ENCODE measurements at regions not wholly inside any gene's neighbourhood (a gene's known extent, or its start where the extent isn't known, plus 50 kb on each side); places are given as distances from the start of the nearest gene placed in this dataset.

DNA sequence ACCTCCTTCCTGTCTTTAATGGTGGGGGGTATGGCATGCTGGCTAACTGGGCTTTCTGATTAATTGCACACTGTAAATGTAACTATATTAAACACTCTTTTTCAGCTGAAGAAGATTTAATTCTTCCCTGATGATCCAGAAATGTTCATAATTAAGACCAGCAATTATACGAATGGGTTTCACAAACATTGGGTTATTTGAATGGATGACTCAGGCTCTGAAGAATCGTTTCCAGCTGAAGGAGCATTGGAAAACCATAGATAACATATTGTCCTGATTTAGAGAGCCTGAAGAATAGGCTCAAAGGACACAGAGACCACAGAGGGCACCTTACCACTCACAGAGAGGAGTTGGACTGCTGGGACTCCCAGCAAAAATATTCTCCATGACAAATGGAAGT, 130.7 kb upstream of the SSTR4 start:
- no peak for DNase-seq (ENCODE audit: low spot score)
- TF ChIP-seq CTCF (IDR thresholded peaks at IDR 0.05; ENCODE audit: extremely low read depth, missing control alignments) = no peak

DNA sequence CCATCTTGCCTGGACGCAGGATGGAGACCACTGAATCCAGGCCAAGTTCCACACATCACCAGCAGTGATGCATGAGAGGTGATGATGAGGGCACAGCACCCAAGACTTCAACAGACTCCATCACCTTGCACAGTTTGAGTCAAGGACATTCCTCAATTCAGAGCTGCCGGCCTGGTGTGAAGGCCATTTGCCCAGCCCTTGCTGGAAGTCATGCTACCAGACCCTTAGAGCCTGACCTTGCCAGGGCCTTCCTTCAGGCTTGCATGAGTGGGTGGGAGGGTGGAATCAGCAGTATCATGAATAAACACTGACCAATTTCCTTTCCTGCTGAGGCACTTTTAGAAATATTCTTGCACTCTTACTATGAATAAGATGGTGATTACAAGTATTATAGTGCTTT, 130.2 kb upstream of the SSTR4 start:
- TF ChIP-seq CTCF (IDR thresholded peaks at IDR 0.05; ENCODE audit: extremely low read depth, missing control alignments) = no peak
- no peak for DNase-seq (ENCODE audit: low spot score)

DNA sequence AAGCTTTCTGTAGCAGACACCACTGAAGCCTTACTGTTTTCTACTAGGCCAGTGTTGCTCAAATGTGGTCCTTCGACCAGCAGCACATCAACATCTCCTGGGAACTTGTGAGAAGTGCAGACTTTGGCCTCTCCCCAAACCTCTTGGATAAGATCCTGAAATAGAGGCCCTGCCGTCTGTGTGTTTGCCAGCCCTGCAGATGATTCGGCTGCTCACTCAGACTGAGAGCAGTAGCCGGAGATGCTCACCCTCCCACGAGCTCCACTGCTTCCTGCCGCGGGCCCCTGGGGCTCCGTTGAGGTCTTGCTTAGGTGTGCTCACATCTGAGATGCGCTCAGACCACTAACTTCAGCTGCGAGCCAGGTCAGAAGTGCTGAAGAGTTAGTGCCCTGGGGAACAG, 129.5 kb upstream of the SSTR4 start:
- peak; percentile 17 for DNase-seq (ENCODE audit: low spot score)
- no peak for TF ChIP-seq CTCF (IDR thresholded peaks at IDR 0.05; ENCODE audit: extremely low read depth, missing control alignments)

DNA sequence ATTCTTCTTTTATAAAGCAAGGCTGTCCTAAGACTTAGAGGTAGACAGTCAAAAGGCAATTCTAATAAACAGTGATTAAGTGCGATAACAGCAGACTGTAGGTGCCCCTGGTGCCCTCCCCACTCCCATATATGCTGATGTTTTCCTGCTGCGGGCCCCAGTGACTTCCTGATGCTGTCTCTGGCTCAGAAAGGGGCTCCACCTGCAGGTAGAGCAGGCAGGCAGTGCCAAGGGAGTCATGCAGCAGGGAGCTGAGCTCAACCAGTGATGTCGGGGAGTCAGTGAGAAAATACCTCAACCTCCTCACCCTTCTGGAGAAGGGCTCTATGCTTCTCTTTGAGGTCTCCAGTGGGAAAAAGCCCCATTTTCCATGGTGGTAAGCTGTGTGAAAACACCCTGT, 126.7 kb upstream of the SSTR4 start:
- TF ChIP-seq CTCF (IDR thresholded peaks at IDR 0.05; ENCODE audit: extremely low read depth, missing control alignments) = no peak
- DNase-seq (ENCODE audit: low spot score) = no peak

- no peak for DNase-seq (ENCODE audit: low spot score)
- no peak for TF ChIP-seq CTCF (IDR thresholded peaks at IDR 0.05; ENCODE audit: extremely low read depth, missing control alignments)
Observed at GRCh38 chr20:22908944-22909343, 126.2 kb upstream of the SSTR4 start.

DNA sequence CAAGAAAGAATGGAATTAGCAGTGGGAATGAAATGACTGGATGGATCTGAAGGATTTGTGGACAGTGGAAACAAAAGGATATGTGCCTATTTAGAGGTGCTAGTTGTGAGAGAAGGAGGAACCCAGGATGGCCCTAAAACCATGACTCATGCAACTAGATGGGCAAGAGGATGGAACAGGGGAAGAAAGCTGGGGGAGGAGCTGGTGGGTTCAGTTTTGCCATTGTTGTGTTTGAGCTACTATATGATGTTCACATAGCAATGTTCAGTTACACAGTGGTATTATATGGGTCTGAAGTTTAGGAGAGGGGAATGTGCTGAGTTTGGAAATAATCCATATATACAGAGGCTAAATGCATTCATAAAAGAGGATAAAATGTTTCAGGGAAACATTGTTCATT, 125.7 kb upstream of the SSTR4 start:
- no peak for TF ChIP-seq CTCF (IDR thresholded peaks at IDR 0.05; ENCODE audit: extremely low read depth, missing control alignments)
- DNase-seq (ENCODE audit: low spot score) = no peak

DNA sequence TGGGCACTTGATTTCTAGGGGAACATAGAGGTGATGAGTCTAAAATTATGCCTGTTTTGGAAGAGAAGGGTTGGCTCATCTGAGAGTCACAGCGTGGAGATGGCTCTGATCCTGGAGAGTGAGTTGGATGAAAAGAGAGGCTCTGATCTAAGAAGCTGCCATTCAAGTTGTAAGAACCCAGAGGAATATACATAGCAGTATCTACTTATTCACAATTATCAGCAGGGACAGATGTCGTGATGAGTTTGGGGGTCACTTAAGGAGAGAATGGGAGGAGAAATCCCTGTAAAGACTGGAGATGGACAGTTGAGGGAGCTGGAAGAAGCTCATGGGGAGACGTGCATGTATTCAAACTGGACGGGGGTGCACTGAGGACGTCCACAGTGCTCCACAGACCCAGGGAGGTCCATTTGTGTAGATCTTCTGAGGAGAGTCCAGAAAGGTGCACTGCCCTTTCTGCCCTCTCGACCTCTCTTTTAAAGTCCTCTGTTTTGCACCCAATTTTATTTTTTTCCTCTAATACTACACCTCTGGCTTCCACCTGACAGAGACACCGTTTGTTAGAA, 124.7 kb upstream of the SSTR4 start:
- TF ChIP-seq CTCF (IDR thresholded peaks at IDR 0.05; ENCODE audit: extremely low read depth, missing control alignments) = no peak
- no peak for DNase-seq (ENCODE audit: low spot score)

Data from GM20000 (cell line).